NCI-H2029 (cell line): ENCODE measurements at regions not wholly inside any gene's neighbourhood (a gene's known extent, or its start where the extent isn't known, plus 50 kb on each side); places are given as distances from the start of the nearest gene placed in this dataset.
A peak's percentile ranks its signal among the peaks of the same experiment; 100 is the strongest.
"Not testable (repeated sequence)": the region's sequence is repeated elsewhere in the genome, so short reads cannot be mapped to it uniquely, and the experiment has no call there.

ENCODE experiments used
- DNase-seq: peaks from one replicate; lab custom pipeline; 2025; lab: John Stamatoyannopoulos, UW

GRCh38 chr6:8361259-8361658, 74.1 kb downstream of the SLC35B3 start:
- DNase-seq = no peak

GRCh38 chr6:8352966-8353340, 82.4 kb downstream of the SLC35B3 start:
- DNase-seq = no peak

GRCh38 chr6:8352335-8352965, 82.9 kb downstream of the SLC35B3 start:
- no peak for DNase-seq

GRCh38 chr6:8343600-8343999, 91.7 kb downstream of the SLC35B3 start:
- no peak for DNase-seq

GRCh38 chr6:8342241-8342819, 93.0 kb downstream of the SLC35B3 start:
- no peak for DNase-seq

- DNase-seq = no peak
Measured at GRCh38 chr6:8337147-8337546, 98.2 kb downstream of the SLC35B3 start.

GRCh38 chr6:8336406-8337057, 98.8 kb downstream of the SLC35B3 start:
- no peak for DNase-seq

- no peak for DNase-seq
Measured at GRCh38 chr6:8335896-8336295, 99.4 kb downstream of the SLC35B3 start.

GRCh38 chr6:8335381-8335780, 100.0 kb downstream of the SLC35B3 start:
- peak; percentile 36 for DNase-seq

GRCh38 chr6:8334113-8334512, 101.2 kb downstream of the SLC35B3 start:
- no peak for DNase-seq

- DNase-seq = peak; percentile 57
Measured at GRCh38 chr6:8329562-8329961, 105.8 kb downstream of the SLC35B3 start.

- no peak for DNase-seq
Measured at GRCh38 chr6:8325743-8326142, 109.6 kb downstream of the SLC35B3 start.

GRCh38 chr6:8322659-8323058, 112.7 kb downstream of the SLC35B3 start:
- no peak for DNase-seq

GRCh38 chr6:8321671-8322404, 113.5 kb downstream of the SLC35B3 start:
- DNase-seq = no peak

- no peak for DNase-seq
Measured at GRCh38 chr6:8315154-8315553, 120.2 kb downstream of the SLC35B3 start.

- no peak for DNase-seq
Measured at GRCh38 chr6:8301502-8301901, 133.8 kb downstream of the SLC35B3 start.

- no peak for DNase-seq
Measured at GRCh38 chr6:8299034-8299433, 136.3 kb downstream of the SLC35B3 start.

- not testable (repeated sequence) for DNase-seq
Measured at GRCh38 chr6:8282946-8283345, 152.4 kb downstream of the SLC35B3 start.

- no peak for DNase-seq
Measured at GRCh38 chr6:8282380-8282779, 153.0 kb downstream of the SLC35B3 start.

- no peak for DNase-seq
Measured at GRCh38 chr6:8279041-8279805, 156.1 kb downstream of the SLC35B3 start.

- DNase-seq = no peak
Measured at GRCh38 chr6:8278562-8278961, 156.8 kb downstream of the SLC35B3 start.

GRCh38 chr6:8277769-8278168, 157.6 kb downstream of the SLC35B3 start:
- DNase-seq = no peak
